GM18868 (cell line): ENCODE measurements at regions not wholly inside any gene's neighbourhood (a gene's known extent, or its start where the extent isn't known, plus 50 kb on each side); places are given as distances from the start of the nearest gene placed in this dataset.

ENCODE experiments used
- ATAC-seq: cut with Tn5 transposase; IDR thresholded peaks from one replicate; pipeline ENCODE4 v1.9.1; 2021; ENCODE audit warnings: mild to moderate bottlenecking, moderate library complexity; ENCODE audit not compliant: unreplicated experiment

DNA sequence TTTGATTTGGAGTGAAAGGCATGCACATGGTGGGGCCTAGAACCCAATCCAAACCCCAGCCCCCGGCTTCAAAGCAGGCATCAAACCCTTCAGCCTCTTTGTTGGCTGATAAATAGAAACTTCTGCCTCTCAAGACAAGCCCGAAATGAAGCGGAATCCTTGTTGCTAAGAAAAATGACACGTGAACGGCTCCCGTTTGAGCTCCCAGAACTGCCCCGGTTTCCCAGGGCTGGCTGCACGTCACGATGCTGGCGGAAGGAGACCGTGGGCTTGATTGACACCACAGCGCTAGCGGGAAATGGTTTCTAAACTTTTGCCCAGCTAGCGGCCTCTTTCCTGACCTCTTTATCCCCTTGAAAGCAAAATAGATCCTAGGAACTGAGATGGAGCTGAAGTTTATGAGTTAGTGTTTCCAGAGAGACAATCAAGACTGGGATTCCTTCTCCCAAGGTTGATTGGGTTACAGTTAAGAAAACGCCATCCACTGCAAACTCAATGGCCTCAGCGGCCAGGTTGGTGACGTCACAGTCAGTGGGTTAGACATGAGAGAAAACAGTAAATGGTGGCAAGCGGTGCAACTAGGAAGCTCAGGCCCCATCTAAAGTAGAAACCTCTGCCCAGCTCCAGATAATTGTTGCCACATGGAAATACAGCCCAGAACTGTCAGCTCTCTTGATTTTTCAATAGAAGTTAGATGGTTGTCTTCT, 117.0 kb downstream of the ANKRD60 start:
- no peak for ATAC-seq

DNA sequence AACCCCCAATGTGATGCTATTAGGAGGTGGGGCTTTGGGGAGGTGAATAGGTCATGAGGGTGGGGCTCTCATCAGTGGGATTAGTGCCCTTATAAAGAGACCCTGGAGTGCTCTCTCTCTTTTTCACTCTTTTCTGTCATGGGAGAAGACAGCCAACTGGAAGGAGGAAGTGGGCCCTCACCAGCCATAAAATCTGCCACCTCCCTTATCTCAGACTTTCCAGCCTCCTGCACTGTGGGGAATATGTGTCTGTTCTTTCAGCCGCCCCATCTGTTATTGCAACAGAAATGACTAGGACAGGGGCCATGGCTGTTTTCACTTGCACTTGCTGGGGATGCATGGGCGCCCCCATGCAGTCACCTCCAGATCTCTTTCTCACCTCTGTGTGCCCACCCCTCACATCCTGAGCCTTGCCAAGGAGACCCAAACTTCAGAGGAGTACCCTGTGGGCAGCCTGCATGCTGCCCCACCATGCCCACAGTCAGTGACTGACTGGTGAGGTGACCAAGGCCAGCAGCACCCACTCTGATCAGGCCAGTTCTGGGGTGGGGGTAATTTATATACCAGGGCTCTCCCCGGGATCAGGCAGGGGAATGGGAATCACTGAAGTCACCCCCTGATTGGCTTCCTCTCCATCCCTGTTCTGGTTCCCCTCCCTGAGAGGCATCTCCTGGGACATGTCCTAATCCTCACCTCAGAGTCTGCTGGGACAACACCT, 118.4 kb downstream of the ANKRD60 start:
- ATAC-seq, result no peak

DNA sequence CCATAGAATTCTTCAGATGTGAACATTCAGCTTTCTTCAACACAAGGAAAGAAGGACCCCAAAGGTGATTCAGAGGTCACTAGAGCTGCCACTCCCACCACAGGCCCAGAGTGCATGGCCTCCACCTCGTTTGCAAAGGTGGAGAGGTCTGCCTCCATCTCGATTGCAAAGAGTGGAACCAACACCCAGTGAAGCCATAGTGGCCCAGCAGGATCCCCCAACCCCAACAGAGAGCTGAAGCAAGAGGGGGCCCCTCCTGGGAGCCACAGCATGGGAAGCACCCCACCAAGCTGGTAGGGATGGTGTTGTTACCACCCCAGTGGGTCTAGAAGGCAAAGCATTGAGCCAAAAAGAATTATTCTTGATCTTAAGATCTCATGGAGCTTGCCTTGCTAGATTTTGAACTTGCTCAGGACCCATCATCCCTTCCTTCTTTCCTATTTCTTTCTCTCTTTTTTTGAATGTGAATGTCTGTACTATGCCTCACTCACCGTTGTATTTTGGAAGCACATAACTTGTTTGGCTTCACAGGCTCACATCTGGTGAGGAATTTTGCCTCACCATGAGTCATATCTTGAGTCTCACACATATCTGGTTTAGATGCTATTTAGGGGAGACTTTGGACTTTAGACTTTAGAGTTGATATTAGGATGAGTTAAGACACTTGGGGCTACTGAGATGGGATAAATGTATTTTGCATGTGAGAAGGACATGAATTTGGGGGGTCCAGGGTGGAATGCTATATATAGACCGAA, 119.2 kb downstream of the ANKRD60 start:
- no peak for ATAC-seq

DNA sequence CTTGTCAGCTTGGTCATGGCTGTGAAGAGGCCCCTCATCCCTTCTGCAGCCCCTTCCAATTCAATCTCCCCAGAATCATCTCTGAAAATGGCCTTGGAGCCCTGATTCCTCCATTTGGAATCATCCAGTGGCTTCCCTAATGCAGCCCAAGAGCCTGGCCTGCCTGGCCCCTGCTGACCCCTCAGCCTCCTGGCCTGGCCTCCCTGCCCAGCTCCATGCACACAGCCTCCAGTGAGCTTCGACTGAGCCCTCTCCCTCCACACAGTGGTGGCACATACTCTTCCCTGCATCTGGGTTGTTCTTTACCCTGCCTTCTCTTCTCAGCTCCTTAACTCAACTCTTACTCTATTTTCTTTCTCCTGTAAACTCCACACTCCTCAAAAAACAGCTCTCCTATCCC, 120.9 kb downstream of the ANKRD60 start:
- no peak for ATAC-seq

DNA sequence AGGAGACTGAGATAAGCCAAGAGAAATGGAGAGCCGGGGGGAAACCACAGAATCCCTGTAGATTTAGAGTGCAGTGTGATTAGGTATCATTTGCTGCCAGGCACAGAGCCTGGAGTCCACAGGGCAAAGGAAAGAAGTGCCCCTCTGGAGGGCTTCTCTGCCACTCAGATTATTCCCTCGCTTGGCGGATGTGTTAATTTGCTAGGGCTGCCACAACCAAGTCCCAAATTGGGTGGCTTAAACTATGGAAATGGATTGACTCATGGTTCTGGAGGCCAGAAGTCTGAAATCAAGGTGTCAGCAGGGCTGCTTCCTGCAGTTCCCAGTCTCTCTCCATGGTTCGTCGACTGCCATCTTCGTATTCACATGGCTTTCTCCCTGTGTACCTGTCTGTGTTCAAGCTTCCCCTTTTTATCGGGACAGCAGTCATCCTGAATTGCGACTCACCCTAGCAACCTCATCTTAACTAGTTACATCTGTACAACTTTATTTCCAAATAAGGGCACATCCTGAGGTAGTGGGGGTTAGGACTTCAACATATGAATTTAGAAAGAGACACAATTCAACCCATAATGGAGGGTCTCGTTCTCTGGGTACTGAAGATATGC, 122.2 kb downstream of the ANKRD60 start:
- ATAC-seq, result no peak

DNA sequence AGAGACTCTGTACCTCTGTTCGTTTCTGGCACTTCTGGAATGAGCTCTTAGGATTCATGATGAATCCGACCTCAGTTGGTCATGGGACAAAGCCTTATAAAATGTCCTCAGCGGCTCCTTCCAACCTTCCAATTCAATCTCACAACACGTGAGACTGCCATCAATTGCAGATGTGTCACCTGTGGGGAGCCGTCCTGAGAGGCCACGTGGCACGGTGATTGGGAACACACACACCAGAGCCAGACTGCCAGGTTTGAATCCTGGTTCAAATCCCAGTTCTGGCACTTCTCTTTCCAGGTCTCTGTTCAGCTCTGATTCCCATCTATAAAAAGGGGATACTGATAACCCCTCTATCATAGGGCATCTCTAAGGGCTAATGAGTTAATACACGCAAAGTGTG, 124.5 kb downstream of the ANKRD60 start:
- ATAC-seq, result no peak

DNA sequence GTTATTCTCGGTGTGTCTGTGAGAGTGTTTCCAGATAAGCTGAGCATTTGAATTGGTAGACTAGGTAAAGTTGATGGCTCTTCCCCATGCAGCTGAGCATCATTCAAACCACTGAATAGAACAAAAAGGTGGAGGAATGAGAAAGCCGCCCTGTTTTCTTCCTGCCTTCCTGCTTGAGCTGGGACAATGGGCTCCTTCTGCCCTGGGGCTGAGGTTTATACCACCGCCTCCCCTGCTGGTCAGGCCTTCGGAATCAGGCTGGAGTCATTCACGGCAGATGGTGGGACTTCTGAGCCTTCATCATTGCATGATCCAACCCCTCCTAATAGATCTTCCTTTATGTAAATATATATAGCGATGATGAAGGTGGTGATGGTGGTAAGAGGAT, 124.9 kb downstream of the ANKRD60 start:
- ATAC-seq, result no peak

DNA sequence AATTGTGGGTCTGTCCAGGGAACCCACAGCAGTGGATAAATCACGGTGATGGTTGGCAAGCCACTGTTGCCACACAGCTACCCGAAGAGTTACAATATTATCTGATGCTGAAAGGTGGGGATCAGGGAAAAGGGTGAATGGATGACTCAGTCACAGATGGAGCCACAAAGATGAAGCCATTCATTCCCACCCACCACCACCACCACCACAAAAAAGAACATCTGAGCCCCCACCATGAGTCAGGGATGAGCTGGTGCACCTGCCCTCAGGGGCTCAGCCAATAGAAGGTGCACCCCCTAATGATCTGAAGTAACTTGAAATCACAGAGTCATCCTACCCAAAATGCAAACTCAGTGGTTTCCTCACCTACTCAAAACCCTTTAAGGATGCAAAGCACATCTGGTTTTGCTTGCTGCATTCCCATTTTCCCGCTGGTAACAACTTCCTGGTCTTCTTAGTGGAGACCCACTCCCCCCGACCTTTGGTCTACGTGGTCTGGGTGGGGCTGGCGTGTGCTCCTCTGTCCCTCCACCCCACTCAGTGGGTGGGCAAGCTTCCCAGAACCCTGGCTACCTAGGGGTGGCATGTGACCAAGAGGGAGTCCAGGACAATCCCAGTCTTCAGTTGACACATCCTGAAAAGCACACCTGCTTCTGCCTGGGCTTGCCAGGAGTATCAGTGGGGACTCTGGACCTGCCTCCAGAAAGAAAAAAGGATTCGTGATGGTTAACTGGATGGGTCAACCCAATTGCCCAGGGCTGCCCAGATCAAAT, 125.5 kb downstream of the ANKRD60 start:
- ATAC-seq, result no peak

DNA sequence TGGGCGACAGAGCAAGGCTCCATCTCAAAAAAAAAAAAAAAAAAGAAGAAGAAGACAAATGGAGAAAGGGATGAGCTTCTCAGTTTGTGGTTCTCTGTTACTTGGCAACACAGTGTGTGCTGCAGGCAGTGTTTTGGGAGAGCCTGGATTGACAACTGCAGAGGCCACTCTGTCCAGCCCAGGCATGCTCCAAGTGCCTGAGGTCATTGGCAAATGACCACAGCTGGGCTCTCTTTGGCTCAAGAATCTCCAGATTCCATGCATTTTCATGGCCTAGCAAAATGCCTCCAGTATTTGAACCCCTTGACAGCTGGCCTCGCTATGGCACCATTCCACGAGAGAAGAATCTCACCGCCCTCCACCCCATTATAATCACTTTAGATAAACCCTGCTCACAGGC, 126.2 kb downstream of the ANKRD60 start:
- ATAC-seq, result no peak

DNA sequence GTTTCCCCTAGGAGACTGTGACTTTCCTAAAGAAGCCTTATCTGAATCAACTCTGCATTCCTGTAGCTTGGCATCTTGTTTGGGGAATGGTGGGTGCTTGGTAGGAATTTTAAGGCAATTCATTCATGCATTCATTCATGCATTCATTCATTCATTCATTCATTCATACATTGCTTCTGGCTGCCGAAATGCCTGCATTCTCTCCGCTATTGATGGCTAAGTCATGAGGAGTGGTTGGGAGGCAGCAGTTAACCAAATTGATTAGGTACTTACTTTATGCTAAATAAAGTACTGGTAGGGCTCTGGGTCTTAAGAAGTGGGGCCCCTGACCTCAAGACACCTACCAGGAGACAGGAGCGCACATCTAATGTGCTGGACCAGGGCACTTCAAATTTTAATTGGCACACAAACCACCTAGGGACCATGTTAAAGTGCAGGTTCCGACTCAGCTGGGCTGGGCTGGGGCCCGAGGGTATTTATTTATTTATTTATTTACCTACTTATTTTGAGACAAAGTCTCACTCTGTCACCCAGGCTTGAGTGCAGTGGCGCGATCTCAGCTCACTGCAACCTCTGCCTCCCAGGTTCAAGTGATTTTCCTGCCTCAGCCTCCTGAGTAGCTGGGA, 127.6 kb downstream of the ANKRD60 start:
- no peak for ATAC-seq

DNA sequence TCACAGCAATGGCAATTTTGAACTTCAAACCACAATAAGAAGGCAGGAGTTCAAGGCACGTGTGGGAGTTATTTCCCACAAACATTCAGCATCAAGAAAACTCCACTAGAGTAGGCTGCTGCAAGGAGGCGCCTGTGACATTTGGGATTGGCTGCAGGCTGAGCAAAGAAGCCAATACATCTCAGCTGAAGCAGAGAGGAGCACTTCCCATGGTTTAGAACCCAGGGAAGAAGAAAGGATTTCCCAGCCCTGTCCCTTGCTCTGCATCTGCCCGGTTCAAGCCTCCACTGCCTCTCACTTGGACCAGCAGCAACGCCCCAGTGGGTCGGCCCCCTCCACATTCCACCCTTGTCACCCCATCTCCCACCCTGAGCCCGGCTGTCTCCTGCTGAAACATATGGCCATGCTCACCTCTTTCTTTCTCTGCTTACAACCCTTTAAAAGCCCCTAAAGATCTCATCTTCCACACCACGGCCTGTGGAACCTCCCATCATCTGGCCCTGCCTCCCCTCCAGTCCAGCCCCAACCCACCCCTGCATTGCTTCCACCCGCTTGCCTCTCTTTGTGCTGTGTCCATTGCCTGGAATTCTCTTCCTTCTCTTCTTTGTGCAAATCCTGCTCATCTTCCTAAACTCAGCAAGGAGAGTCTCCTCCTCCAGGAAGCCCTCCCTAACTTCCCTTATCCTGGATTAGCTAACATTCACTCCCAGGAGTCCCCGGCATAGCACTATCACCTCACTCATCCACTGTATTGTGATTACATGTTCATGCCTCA, 128.3 kb downstream of the ANKRD60 start:
- ATAC-seq, result no peak

DNA sequence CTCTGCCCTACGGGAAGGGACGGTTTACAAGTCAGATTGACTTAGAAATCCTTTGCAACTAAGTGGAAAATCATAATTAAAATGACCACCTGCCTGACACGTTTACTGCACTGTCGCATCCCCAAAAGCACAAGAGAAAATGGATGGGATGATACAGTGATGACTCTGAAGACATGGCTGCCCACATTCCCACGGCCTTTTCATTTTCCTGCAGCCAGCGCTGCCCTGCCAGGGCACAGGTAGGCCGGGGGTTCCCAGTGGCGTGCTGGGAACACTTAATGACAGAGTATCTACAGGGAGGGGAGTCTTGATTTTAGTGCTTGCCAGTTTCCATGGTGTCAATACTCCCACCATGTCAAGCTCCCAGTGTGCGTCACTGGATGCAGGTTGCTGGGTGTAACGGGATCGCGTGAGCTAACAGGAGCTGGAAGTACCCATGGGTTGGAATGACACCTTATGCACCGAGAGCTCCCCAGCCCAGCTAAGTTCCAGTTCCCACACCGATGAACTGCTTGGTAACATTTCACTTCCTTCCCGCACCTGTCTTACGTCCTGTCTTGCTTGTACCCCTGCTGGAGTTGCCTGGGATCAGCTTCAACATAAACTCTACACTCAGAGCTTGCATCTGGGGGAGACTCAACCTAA, 129.0 kb downstream of the ANKRD60 start:
- no peak for ATAC-seq

DNA sequence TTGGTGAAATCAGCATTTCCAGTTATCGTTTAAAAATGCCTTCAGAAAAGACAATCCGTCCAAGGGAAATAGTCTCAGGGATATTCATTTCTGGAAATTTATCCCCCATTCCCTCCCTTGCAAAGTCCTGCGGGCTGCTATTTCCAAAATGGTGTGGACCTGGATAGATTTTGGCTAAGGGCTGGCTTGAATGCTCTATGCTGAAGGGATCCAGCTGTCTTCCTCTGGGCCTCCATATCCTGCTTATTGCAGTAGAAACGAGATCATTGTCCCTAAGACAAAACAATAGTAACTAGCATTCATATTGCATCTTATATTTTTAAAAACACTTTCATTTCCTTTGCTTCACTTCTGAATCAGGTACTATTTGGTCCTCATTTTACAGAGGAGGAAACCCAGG, 129.9 kb downstream of the ANKRD60 start:
- ATAC-seq, result no peak

DNA sequence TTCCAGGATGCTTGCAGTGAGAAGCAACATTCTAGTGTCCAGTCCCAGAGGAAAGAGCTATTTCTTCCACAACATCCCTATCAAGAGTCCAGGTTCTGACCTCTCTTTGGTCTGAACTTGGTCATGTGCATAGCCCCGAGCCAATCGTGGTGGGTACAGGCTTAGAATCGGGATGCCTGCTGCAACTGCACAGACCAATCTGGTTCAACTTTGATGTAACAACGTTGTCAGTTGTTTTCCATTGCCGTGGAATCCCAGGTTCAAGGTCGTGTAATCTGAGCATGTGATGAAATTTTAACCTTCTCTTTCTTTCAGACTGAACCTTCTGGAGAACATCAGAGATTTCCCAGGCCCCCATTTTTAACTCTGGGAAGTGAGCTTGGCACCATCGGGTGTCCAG, 130.5 kb downstream of the ANKRD60 start:
- ATAC-seq, result no peak

DNA sequence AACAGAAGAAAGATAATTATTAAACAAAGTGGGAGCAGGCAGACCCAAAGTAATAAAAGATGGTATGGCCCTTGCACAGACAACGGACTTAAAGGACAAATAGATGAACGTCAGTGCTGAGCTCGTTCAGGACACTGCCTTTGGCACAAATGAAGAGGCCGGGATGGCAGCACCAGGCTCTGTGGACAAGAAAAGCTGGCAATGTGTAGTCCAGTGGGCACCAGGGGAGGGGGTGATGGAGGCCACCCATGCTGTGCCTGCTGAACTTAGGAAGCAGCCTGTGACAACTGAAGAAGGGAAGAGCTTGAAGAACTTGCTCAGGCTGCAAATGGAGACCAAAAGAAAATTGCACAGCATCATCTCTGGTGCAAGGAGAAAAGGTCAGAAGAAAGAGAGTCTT, 131.0 kb downstream of the ANKRD60 start:
- ATAC-seq, result no peak

DNA sequence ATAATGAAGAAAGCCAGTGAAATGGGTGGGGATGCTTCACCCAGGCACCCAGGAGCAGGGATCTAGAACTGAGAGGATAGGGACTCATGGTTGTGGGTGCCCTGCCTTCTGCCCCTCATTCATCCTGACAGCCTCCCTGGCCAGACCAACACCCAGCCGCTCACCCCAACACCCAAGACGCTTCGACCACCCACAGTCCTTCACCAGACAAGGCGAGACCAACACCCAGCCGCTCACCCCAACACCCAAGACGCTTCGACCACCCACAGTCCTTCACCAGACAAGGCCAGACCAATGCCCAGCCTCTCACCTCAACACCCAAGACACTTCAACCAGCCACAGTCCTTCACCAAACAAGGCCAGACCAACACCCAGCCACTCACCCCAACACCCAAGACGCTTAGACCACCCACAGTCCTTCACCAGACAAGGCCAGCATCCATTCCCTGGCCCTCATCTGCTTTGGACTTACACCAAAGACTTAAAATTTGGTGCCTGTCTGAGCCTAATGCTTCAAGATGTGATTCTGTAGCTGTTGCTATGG, 131.5 kb downstream of the ANKRD60 start:
- no peak for ATAC-seq

DNA sequence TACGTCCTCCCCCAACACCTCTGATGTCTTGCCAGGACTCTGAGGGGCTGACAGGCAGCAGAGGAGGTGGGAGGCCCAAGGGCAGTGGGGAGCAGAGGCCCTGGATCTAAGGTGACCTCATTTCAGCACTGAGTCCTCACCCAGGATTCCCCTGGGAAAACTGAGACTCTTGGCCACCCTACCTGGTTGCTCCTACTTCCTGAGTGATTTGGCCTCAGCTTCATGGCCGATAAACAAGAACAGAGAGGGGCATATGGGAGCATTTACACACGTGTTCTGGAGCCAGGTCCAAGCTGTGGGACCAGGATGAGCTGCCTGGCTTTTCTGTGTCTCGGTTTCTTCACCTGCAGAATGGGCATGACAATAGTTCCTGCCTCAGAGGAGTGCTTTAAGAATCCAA, 133.8 kb downstream of the ANKRD60 start:
- no peak for ATAC-seq

DNA sequence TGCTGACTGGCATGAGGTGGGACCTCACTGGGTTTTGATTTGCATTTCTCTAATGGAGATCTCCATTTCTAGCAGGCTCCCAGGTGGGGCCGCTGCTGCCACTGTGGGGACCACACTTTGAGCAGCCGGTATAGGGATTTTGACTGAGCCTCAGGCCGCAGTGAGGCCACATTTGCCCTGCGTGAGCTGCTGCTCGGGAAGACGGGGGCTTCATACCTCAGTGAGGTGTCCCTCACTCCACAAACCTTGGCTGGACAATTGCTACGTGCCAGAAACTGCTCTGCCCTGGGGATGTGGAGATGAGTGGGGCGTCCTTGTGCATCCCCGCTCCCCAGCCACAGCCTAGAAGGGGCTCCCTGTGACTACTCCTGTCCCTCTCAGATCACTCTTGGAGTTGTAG, 134.3 kb downstream of the ANKRD60 start:
- ATAC-seq, result no peak

DNA sequence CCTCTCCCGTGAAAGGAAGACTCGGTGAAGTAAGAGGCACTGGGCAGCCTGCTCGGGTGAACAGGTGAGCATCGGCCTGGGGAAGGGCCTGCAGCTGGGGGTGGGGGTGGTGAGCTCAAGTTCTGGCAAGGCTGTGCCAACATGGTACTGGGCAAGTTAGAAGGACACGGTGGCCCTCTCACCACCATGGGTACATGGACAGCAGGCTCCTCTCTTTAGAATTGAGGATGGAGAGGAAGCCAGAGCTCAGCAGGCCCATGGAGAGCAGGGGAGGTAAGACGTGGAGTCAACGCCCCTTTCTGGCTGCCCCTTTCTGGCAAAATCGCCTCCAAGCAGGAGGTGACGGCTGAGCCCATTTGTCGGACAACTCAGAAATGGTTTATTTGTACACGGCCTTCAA, 135.6 kb downstream of the ANKRD60 start:
- ATAC-seq, result no peak
